Liver (tissue), 8 donors: ENCODE measurements at regions not wholly inside any gene's neighbourhood (a gene's known extent, or its start where the extent isn't known, plus 50 kb on each side); places are given as distances from the start of the nearest gene placed in this dataset.
A peak's percentile ranks its signal among the peaks of the same experiment; 100 is the strongest.

Source experiments
- DNase-seq: peaks from one replicate; pipeline ENCODE4 v3.0.0-alpha.2; 2017; ENCODE audit warnings: low spot score
- H3K27ac ChIP-seq, 2 donors: one replicate each; pipeline ENCODE4 v1.7.0; 2013; ENCODE audit warnings: inconsistent platforms in 2 of 2, low read length in 2 of 2, control low read depth in 1 of 2, low read depth in 1 of 2, mild to moderate bottlenecking in 1 of 2
- H3K27me3 ChIP-seq, 4 donors: one replicate each; pipeline versions ENCODE4 v1.6.1 to v1.7.0; 2013; ENCODE audit warnings: low read length in 3 of 4, inconsistent platforms in 1 of 4, mild to moderate bottlenecking in 1 of 4, moderate library complexity in 1 of 4; ENCODE audit not compliant: control insufficient read depth in 4 of 4, insufficient read depth in 4 of 4
- H3K36me3 ChIP-seq, 4 donors: one replicate each; pipeline versions ENCODE4 v1.6.1 to v1.7.0; 2013; ENCODE audit warnings: low read length in 3 of 4, mild to moderate bottlenecking in 3 of 4, low read depth in 1 of 4, moderate library complexity in 1 of 4; ENCODE audit not compliant: control insufficient read depth in 4 of 4, insufficient read depth in 3 of 4
- H3K4me1 ChIP-seq, 4 donors: one replicate each; pipeline versions ENCODE4 v1.6.1 to v1.7.0; 2013; ENCODE audit warnings: low read length in 3 of 4, mild to moderate bottlenecking in 3 of 4, moderate library complexity in 1 of 4; ENCODE audit not compliant: control insufficient read depth in 4 of 4, insufficient read depth in 4 of 4
- H3K4me3 ChIP-seq, 3 donors: one replicate each; pipeline versions ENCODE4 v1.6.1 to v1.7.0; 2013; ENCODE audit warnings: low read length in 3 of 3, control low read depth in 1 of 3, low read depth in 1 of 3, mild to moderate bottlenecking in 1 of 3
- H3K9ac ChIP-seq, 2 donors: one replicate each; pipeline ENCODE4 v1.7.0; 2013; ENCODE audit warnings: low read length in 2 of 2, mild to moderate bottlenecking in 2 of 2, moderate library complexity in 2 of 2, control low read depth in 1 of 2, low read depth in 1 of 2
- H3K9me3 ChIP-seq, 4 donors: one replicate each; pipeline versions ENCODE4 v1.6.1 to v1.7.0; 2013; ENCODE audit warnings: low read length in 3 of 4; ENCODE audit not compliant: control insufficient read depth in 4 of 4
- EGR1 ChIP-seq, 2 donors: IDR thresholded peaks; 2 replicates each; pipeline ENCODE4 v1.6.1; 2016 to 2018; ENCODE audit warnings: antibody characterized with exemption in 2 of 2, low read depth in 2 of 2
- FOXA2 ChIP-seq: IDR thresholded peaks from 2 replicates; pipeline ENCODE4 v1.6.1; 2016; ENCODE audit warnings: antibody characterized with exemption
- GABPA ChIP-seq, 2 donors: IDR thresholded peaks in 1 of 2; conservative IDR thresholded peaks in 1 of 2; 2 replicates each; pipeline ENCODE4 v1.6.1; 2016; ENCODE audit warnings: antibody characterized with exemption in 2 of 2, mild to moderate bottlenecking in 1 of 2, moderate library complexity in 1 of 2
- HNF4A ChIP-seq, 2 donors: conservative IDR thresholded peaks; 2 replicates each; pipeline ENCODE4 v1.6.1; 2016; ENCODE audit warnings: antibody characterized with exemption in 2 of 2, mild to moderate bottlenecking in 2 of 2
- HNF4G ChIP-seq: IDR thresholded peaks from 2 replicates; pipeline ENCODE4 v1.6.1; 2016; ENCODE audit warnings: antibody characterized with exemption
- JUND ChIP-seq, 2 donors: IDR thresholded peaks; 2 replicates each; pipeline ENCODE4 v1.6.1; 2016; ENCODE audit warnings: antibody characterized with exemption in 2 of 2
- NR2F2 ChIP-seq: IDR thresholded peaks from 2 replicates; pipeline ENCODE4 v1.6.1; 2016; ENCODE audit warnings: antibody characterized with exemption
- RAD21 ChIP-seq, 2 donors: IDR thresholded peaks; 2 replicates each; pipeline ENCODE4 v1.6.1; 2016; ENCODE audit warnings: antibody characterized with exemption in 2 of 2, mild to moderate bottlenecking in 2 of 2
- RXRA ChIP-seq, 2 donors: IDR thresholded peaks; 2 replicates each; pipeline ENCODE4 v1.6.1; 2017 to 2018; ENCODE audit warnings: antibody characterized with exemption in 2 of 2, mild to moderate bottlenecking in 1 of 2
- SP1 ChIP-seq: IDR thresholded peaks from 2 replicates; pipeline ENCODE4 v1.6.1; 2018; ENCODE audit warnings: antibody characterized with exemption, mild to moderate bottlenecking
- YY1 ChIP-seq: IDR thresholded peaks from 2 replicates; pipeline ENCODE4 v1.6.1; 2016; ENCODE audit warnings: antibody characterized with exemption, mild to moderate bottlenecking
- WGBS: extraction: QIAGEN DNeasy Blood & Tissue Kit; methylation state at CpG from one replicate; pipeline ENCODE4 v1.1.7; 2013; 5-methylcytosine and 5-hydroxymethylcytosine counted together
- TF ChIP-seq, protein P1 (sequence below): IDR thresholded peaks from 2 replicates; pipeline ENCODE4 v1.6.1; 2016; ENCODE audit warnings: antibody characterized with exemption
- TF ChIP-seq, protein P2 (sequence below): IDR thresholded peaks from 2 replicates; pipeline ENCODE4 v1.6.1; 2016; ENCODE audit warnings: antibody characterized with exemption
- TF ChIP-seq, protein P3 (sequence below): fragments of 150-350 bp; IDR thresholded peaks from 2 replicates; pipeline ENCODE4 v1.5.1; 2017; ENCODE audit warnings: improper control_type of control experiment, low read depth, low read length; ENCODE audit not compliant: missing input control
- TF ChIP-seq, protein P4 (sequence below): IDR thresholded peaks from 2 replicates; pipeline ENCODE4 v1.6.1; 2016; ENCODE audit warnings: antibody characterized with exemption, mild to moderate bottlenecking
- TF ChIP-seq, protein P5 (sequence below): IDR thresholded peaks from 2 replicates; pipeline ENCODE4 v1.6.1; 2016; ENCODE audit warnings: antibody characterized with exemption
- donor health status: healthy.
- donor health status: healthy.
- donor health status: healthy.
- donor health status: healthy.
- donor health status: healthy.

DNA sequence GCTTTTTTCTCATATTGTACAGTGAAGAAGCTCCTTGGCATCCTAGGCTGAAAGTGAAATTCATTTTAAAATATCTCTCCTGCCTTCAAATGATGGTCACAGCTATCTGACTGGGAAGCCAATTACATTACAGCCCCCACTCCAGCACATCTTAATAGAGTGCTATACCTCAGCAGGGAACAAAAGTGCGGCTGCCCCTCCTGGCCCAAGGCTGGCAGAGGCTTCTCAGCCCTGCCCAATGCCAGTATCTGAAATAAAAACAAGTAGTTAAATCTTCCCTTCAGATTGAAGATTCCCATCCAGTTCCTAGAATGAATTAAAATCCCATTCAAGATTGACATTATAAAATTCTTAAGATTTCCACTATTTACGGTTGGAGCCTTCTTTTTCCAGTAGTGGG is 54.9 kb upstream of the GNG2 start:
- no peak for DNase-seq
- H3K36me3 ChIP-seq, result no peaks in the 10 kb centered on the region
- no peak overlapping the region for H3K9ac ChIP-seq
- H3K4me3 ChIP-seq, result no peak overlapping the region
- H3K9me3 ChIP-seq, result peaks cover 0 to 4% (median 2%) of the 10 kb centered on the region in 4 donors
- H3K27me3 ChIP-seq, result no peaks in the 10 kb centered on the region
- H3K27ac ChIP-seq, result no peak overlapping the region
- WGBS, result 64% methylated on average over 2 of the region's 2 CpGs
- no peaks in the 10 kb centered on the region for H3K4me1 ChIP-seq
- no peak for TF ChIP-seq GABPA (IDR thresholded peaks at IDR 0.05 in 1 of 2, conservative IDR thresholded peaks at IDR 0.05 in 1 of 2)
- TF ChIP-seq, protein P1, sequence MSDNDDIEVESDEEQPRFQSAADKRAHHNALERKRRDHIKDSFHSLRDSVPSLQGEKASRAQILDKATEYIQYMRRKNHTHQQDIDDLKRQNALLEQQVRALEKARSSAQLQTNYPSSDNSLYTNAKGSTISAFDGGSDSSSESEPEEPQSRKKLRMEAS, result no peak
- no peak for TF ChIP-seq SP1
- TF ChIP-seq HNF4G, result no peak
- TF ChIP-seq, protein P2, sequence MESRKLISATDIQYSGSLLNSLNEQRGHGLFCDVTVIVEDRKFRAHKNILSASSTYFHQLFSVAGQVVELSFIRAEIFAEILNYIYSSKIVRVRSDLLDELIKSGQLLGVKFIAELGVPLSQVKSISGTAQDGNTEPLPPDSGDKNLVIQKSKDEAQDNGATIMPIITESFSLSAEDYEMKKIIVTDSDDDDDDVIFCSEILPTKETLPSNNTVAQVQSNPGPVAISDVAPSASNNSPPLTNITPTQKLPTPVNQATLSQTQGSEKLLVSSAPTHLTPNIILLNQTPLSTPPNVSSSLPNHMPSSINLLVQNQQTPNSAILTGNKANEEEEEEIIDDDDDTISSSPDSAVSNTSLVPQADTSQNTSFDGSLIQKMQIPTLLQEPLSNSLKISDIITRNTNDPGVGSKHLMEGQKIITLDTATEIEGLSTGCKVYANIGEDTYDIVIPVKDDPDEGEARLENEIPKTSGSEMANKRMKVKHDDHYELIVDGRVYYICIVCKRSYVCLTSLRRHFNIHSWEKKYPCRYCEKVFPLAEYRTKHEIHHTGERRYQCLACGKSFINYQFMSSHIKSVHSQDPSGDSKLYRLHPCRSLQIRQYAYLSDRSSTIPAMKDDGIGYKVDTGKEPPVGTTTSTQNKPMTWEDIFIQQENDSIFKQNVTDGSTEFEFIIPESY, result no peak
- no peak for TF ChIP-seq EGR1 (IDR thresholded peaks at IDR 0.05; ENCODE audit: low read depth in 2 of 2)
- TF ChIP-seq HNF4A (conservative IDR thresholded peaks at IDR 0.05), result no peak
- TF ChIP-seq, protein P3, sequence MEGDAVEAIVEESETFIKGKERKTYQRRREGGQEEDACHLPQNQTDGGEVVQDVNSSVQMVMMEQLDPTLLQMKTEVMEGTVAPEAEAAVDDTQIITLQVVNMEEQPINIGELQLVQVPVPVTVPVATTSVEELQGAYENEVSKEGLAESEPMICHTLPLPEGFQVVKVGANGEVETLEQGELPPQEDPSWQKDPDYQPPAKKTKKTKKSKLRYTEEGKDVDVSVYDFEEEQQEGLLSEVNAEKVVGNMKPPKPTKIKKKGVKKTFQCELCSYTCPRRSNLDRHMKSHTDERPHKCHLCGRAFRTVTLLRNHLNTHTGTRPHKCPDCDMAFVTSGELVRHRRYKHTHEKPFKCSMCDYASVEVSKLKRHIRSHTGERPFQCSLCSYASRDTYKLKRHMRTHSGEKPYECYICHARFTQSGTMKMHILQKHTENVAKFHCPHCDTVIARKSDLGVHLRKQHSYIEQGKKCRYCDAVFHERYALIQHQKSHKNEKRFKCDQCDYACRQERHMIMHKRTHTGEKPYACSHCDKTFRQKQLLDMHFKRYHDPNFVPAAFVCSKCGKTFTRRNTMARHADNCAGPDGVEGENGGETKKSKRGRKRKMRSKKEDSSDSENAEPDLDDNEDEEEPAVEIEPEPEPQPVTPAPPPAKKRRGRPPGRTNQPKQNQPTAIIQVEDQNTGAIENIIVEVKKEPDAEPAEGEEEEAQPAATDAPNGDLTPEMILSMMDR, result no peak
- no peak for TF ChIP-seq NR2F2
- no peak for TF ChIP-seq YY1
- no peak for TF ChIP-seq RAD21 (IDR thresholded peaks at IDR 0.05)

DNA sequence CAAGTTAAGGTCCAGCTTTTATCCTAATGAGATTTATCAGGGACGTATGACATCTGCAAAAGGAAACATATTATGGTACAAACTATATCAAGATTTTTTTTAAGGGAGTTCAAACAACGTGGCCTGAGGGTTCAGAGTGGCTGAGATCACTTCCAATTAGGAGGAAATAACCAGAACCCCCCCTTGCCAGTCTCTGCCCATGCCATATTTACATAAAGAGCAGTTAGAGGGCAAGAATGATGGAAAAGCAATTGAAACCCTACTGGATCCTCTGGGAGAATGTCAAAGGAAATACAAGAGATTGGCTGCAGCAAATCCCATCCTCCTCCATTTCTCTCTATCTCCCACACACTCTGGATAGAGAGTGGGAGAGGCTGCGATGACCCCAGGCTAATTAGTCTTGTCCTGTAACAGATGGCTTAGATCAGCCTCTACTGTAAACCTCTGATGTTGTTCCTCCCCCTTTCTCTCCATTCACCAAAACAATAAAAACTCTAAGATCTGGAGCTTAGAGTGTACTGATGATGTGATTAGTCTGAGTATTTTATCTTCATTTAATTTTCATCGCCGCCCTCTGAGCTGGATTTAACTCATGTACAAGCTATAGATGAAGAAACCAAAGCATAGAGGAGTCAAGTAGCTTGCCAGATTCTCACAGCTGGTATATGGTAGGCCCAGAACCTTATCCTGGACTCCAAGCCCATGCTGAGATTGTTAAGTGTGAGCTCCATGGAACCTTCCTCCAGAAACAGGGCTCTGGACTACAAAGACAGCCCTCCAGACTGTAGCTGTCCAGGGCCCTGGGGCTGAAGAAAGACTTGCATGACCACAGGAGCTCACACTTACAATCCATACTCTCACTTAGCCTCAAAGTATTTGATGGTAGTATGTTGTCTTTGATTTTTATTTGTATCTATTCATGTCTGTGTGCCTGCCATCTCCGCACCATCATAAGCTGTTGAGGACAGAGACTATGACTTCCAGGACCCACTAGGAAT is 54.1 kb upstream of the GNG2 start:
- TF ChIP-seq JUND (IDR thresholded peaks at IDR 0.05) (no peak), RXRA (IDR thresholded peaks at IDR 0.05) (no peak), GABPA (IDR thresholded peaks at IDR 0.05 in 1 of 2, conservative IDR thresholded peaks at IDR 0.05 in 1 of 2) (no peak), FOXA2 (no peak)
- TF ChIP-seq, protein P3, result no peak
- TF ChIP-seq, protein P4, sequence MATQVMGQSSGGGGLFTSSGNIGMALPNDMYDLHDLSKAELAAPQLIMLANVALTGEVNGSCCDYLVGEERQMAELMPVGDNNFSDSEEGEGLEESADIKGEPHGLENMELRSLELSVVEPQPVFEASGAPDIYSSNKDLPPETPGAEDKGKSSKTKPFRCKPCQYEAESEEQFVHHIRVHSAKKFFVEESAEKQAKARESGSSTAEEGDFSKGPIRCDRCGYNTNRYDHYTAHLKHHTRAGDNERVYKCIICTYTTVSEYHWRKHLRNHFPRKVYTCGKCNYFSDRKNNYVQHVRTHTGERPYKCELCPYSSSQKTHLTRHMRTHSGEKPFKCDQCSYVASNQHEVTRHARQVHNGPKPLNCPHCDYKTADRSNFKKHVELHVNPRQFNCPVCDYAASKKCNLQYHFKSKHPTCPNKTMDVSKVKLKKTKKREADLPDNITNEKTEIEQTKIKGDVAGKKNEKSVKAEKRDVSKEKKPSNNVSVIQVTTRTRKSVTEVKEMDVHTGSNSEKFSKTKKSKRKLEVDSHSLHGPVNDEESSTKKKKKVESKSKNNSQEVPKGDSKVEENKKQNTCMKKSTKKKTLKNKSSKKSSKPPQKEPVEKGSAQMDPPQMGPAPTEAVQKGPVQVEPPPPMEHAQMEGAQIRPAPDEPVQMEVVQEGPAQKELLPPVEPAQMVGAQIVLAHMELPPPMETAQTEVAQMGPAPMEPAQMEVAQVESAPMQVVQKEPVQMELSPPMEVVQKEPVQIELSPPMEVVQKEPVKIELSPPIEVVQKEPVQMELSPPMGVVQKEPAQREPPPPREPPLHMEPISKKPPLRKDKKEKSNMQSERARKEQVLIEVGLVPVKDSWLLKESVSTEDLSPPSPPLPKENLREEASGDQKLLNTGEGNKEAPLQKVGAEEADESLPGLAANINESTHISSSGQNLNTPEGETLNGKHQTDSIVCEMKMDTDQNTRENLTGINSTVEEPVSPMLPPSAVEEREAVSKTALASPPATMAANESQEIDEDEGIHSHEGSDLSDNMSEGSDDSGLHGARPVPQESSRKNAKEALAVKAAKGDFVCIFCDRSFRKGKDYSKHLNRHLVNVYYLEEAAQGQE, result peak; percentile 68
- TF ChIP-seq, protein P5, sequence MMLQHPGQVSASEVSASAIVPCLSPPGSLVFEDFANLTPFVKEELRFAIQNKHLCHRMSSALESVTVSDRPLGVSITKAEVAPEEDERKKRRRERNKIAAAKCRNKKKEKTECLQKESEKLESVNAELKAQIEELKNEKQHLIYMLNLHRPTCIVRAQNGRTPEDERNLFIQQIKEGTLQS, result no peak
- TF ChIP-seq, protein P2, result no peak
- Histone ChIP-seq H3K36me3 (no peaks in the 10 kb centered on the region), H3K27me3 (no peaks in the 10 kb centered on the region), H3K9ac (no peak overlapping the region), H3K4me1 (no peaks in the 10 kb centered on the region), H3K27ac (no peak overlapping the region), H3K4me3 (no peak overlapping the region), H3K9me3 (peaks cover 0 to 4% (median 2%) of the 10 kb centered on the region in 4 donors)
- 71% methylated on average over 6 of the region's 6 CpGs for WGBS
- DNase-seq, result no peak
